A673 (cell line): ENCODE measurements at regions not wholly inside any gene's neighbourhood (a gene's known extent, or its start where the extent isn't known, plus 50 kb on each side); places are given as distances from the start of the nearest gene placed in this dataset.
"Not testable (repeated sequence)": the region's sequence is repeated elsewhere in the genome, so short reads cannot be mapped to it uniquely, and the experiment has no call there.

Experiments
- BruUV-seq: library from RNA; stranded (reverse); fragments of 400-500 nt; replicated peaks from 2 replicates; lab custom pipeline; 2021; lab: Mats Ljungman, UMichigan
- CTCF ChIA-PET: fragments of 300-600 bp; sonication (Branson Sonifier 250); formaldehyde crosslinking; loops from one replicate; lab custom pipeline; 2022; ENCODE audit warnings: antibody characterized with exemption; lab: Charles Lee
- POLR2A ChIA-PET: fragments of 300-600 bp; sonication (Branson Sonifier 250); formaldehyde crosslinking; loops from one replicate; lab custom pipeline; 2022; ENCODE audit warnings: antibody characterized with exemption; ENCODE audit not compliant: low non-redundant PET; lab: Charles Lee
- DNase-seq: peaks from one replicate; pipeline ENCODE4 v3.0.0-alpha.2; 2015; ENCODE audit warnings: low spot score
- H3K27ac ChIP-seq: fragments of 200-600 bp; sonication (generic); 2 replicates; pipeline ENCODE4 v1.5.1; 2016; ENCODE audit warnings: mixed run types, low read depth, mild to moderate bottlenecking, mixed read lengths, antibody characterized with exemption, low read length; ENCODE audit not compliant: poor library complexity, severe bottlenecking
- H3K27me3 ChIP-seq: fragments of 200-600 bp; sonication (generic); replicated peaks from 2 replicates; pipeline ENCODE4 v1.6.1; 2017; ENCODE audit warnings: mixed run types, low read depth, mild to moderate bottlenecking, mixed read lengths, antibody characterized with exemption, low read length; ENCODE audit not compliant: insufficient read depth, poor library complexity
- H3K36me3 ChIP-seq: fragments of 200-600 bp; sonication (generic); 2 replicates; pipeline ENCODE4 v1.6.1; 2016; ENCODE audit warnings: mixed run types, mild to moderate bottlenecking, mixed read lengths, antibody characterized with exemption, low read length; ENCODE audit not compliant: insufficient read depth, poor library complexity, severe bottlenecking
- H3K4me1 ChIP-seq: fragments of 200-600 bp; sonication (generic); 2 replicates; pipeline ENCODE4 v1.6.1; 2017; ENCODE audit warnings: mixed run types, mild to moderate bottlenecking, mixed read lengths, antibody characterized with exemption, low read length; ENCODE audit not compliant: insufficient read depth, poor library complexity, severe bottlenecking
- H3K4me3 ChIP-seq: fragments of 200-600 bp; sonication (generic); 2 replicates; pipeline ENCODE4 v1.5.1; 2016; ENCODE audit warnings: low read depth, mixed run types, mild to moderate bottlenecking, mixed read lengths, low read length; ENCODE audit not compliant: poor library complexity, severe bottlenecking
- H3K9me3 ChIP-seq: fragments of 200-600 bp; sonication (generic); 2 replicates; pipeline ENCODE4 v1.6.1; 2016; ENCODE audit warnings: mixed run types, low read depth, mild to moderate bottlenecking, mixed read lengths, antibody characterized with exemption, low read length; ENCODE audit not compliant: poor library complexity, severe bottlenecking
- EZH2 ChIP-seq: fragments of 200-600 bp; sonication (generic); IDR thresholded peaks from 2 replicates; pipeline ENCODE4 v1.6.1; 2017; ENCODE audit warnings: borderline replicate concordance, low read depth, mild to moderate bottlenecking, mixed read lengths, antibody characterized with exemption, low read length; ENCODE audit not compliant: poor library complexity, severe bottlenecking
- intact Hi-C: fragments of 100-400 bp; cut with micrococcal nuclease; formaldehyde crosslinking; loops from one replicate; pipeline ENCODE4 v1.10.0; 2022; ENCODE audit not compliant: unreplicated experiment
- TF ChIP-seq, protein P1 (sequence below): fragments of 300-800, 200-600 bp; sonication (generic); conservative IDR thresholded peaks from 2 replicates; pipeline ENCODE4 v1.5.1; 2017; ENCODE audit warnings: low read depth, mild to moderate bottlenecking, antibody characterized with exemption, low read length, moderate library complexity, mixed read lengths

DNA sequence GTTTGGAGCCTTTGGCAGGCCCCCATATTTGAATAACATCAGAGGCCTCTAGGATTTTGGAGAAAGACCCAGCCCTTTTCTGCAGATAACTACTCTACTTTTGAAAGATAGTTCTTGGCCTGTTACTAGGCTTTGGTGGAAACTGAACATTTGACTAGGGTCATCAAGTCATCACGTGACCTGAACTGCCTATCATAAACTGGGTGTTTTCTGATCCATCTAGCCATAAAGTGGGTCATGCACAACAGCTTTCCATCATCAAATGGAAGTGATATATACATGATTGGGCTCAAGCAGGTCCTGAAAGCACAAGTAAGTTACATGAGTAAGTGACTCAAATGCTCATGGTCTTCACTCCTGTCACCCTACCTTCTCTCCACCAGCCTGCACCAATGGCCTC lies 552.3 kb upstream of the GRM3 start:
- no peak overlapping the region for H3K27ac ChIP-seq
- BruUV-seq = no TSS peak
- no peaks in the 10 kb centered on the region for H3K36me3 ChIP-seq
- DNase-seq = no peak
- H3K27me3 ChIP-seq = no peaks in the 10 kb centered on the region
- no peaks in the 10 kb centered on the region for H3K4me1 ChIP-seq
- H3K4me3 ChIP-seq = no peak overlapping the region
- no peaks in the 10 kb centered on the region for H3K9me3 ChIP-seq
- ChIA-PET CTCF (no interaction called here), POLR2A (no interaction called here)
- intact Hi-C loops = no loop called here
- no peak for TF ChIP-seq EZH2
- TF ChIP-seq, protein P1, sequence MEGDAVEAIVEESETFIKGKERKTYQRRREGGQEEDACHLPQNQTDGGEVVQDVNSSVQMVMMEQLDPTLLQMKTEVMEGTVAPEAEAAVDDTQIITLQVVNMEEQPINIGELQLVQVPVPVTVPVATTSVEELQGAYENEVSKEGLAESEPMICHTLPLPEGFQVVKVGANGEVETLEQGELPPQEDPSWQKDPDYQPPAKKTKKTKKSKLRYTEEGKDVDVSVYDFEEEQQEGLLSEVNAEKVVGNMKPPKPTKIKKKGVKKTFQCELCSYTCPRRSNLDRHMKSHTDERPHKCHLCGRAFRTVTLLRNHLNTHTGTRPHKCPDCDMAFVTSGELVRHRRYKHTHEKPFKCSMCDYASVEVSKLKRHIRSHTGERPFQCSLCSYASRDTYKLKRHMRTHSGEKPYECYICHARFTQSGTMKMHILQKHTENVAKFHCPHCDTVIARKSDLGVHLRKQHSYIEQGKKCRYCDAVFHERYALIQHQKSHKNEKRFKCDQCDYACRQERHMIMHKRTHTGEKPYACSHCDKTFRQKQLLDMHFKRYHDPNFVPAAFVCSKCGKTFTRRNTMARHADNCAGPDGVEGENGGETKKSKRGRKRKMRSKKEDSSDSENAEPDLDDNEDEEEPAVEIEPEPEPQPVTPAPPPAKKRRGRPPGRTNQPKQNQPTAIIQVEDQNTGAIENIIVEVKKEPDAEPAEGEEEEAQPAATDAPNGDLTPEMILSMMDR = no peak

GRCh38 chr7:86089455-86089854 lies 554.3 kb upstream of the GRM3 start:
- CTCF ChIA-PET = no interaction called here
- no peaks in the 10 kb centered on the region for H3K9me3 ChIP-seq
- H3K27ac ChIP-seq = no peak overlapping the region
- H3K4me1 ChIP-seq = no peaks in the 10 kb centered on the region
- POLR2A ChIA-PET = no interaction called here
- H3K36me3 ChIP-seq = no peaks in the 10 kb centered on the region
- no peak for DNase-seq
- no peaks in the 10 kb centered on the region for H3K27me3 ChIP-seq
- TF ChIP-seq, protein P1 = no peak
- TF ChIP-seq EZH2 = no peak
- intact Hi-C loops = no loop called here
- no peak overlapping the region for H3K4me3 ChIP-seq
- BruUV-seq = no TSS peak

DNA sequence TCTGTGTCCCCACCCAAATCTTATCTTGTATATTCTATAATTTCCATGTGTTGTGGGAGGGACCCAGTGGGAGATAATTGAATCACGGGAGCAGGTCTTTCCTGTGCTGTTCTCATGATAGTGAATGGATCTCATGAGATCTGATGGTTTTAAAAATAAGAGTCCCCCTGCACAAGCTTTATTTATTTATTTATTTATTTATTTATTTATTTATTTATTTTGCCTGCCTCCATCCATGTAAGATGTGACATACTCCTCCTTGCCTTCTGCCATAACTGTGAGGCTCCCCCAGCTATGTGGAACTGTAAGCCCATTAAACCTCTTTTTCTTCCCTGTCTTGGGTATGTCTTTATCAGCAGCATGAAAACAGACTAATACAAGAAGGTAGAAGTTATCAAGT lies 579.1 kb upstream of the GRM3 start:
- H3K4me3 ChIP-seq, H3K9me3 ChIP-seq, intact Hi-C loops, H3K27ac ChIP-seq, CTCF ChIA-PET, H3K4me1 ChIP-seq, BruUV-seq, H3K27me3 ChIP-seq, DNase-seq, POLR2A ChIA-PET, H3K36me3 ChIP-seq: not testable (repeated sequence)

DNA sequence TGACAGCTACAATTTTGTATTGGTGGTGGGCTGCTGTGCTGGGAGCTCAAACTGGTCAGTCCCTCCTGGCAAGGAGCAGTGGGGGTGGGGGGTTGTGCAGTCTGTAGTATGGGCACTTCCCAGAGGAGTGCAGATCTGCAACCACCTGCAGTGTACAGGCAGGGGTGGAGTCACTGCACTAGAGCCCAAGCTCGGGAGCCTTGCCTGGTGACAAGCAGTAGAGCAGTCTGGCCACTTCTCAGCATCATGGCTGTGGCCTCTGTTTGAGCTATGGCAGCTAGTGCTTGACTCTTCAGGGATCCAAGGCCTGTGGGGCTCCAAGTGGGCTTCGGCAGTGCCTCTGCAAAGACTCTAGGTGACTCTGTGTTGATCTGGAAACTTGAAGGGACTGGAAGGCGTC lies 585.1 kb upstream of the GRM3 start:
- no TSS peak for BruUV-seq
- H3K4me3 ChIP-seq = no peak overlapping the region
- ChIA-PET POLR2A (no interaction called here), CTCF (no interaction called here)
- no peak for DNase-seq
- no peaks in the 10 kb centered on the region for H3K36me3 ChIP-seq
- no peaks in the 10 kb centered on the region for H3K27me3 ChIP-seq
- intact Hi-C loops = no loop called here
- no peak for TF ChIP-seq EZH2
- TF ChIP-seq, protein P1 = no peak
- H3K9me3 ChIP-seq = peaks cover 9% of the 10 kb centered on the region
- H3K27ac ChIP-seq = no peak overlapping the region
- H3K4me1 ChIP-seq = no peaks in the 10 kb centered on the region
